Immature natural killer cell (primary cell): ENCODE measurements at regions not wholly inside any gene's neighbourhood (a gene's known extent, or its start where the extent isn't known, plus 50 kb on each side); places are given as distances from the start of the nearest gene placed in this dataset.
A peak's percentile ranks its signal among the peaks of the same experiment; 100 is the strongest.
"Not testable (repeated sequence)": the region's sequence is repeated elsewhere in the genome, so short reads cannot be mapped to it uniquely, and the experiment has no call there.

ENCODE experiments used
- DNase-seq, 3 donors: peaks; one replicate each; pipeline ENCODE4 v3.0.0; 2022; ENCODE audit warnings: mixed read lengths in 1 of 3
- H3K27ac Mint-ChIP-seq, 6 donors: one replicate each; pipeline ENCODE4 v1.8.0; 2020; ENCODE audit warnings: mixed read lengths in 6 of 6, mild to moderate bottlenecking in 5 of 6, inconsistent platforms in 4 of 6, moderate library complexity in 3 of 6
- H3K27me3 Mint-ChIP-seq, 3 donors: one replicate each; pipeline ENCODE4 v1.8.0; 2020 to 2021; ENCODE audit warnings: low read depth in 3 of 3, mild to moderate bottlenecking in 3 of 3, mixed read lengths in 3 of 3, moderate library complexity in 3 of 3, inconsistent platforms in 1 of 3
- H3K36me3 Mint-ChIP-seq, 3 donors: one replicate each; pipeline ENCODE4 v1.8.0; 2020; ENCODE audit warnings: mixed read lengths in 3 of 3, inconsistent platforms in 2 of 3, mild to moderate bottlenecking in 2 of 3
- H3K4me1 Mint-ChIP-seq, 2 donors: one replicate each; pipeline ENCODE4 v1.8.0; 2020; ENCODE audit warnings: inconsistent platforms in 2 of 2, mild to moderate bottlenecking in 2 of 2, mixed read lengths in 2 of 2, moderate library complexity in 1 of 2
- H3K4me3 Mint-ChIP-seq, 5 donors: one replicate each; pipeline ENCODE4 v1.8.0; 2020; ENCODE audit warnings: mild to moderate bottlenecking in 5 of 5, mixed read lengths in 5 of 5, inconsistent platforms in 3 of 5, moderate library complexity in 3 of 5
- H3K9me3 Mint-ChIP-seq, 6 donors: one replicate each; pipeline ENCODE4 v1.8.0; 2020; ENCODE audit warnings: mild to moderate bottlenecking in 6 of 6, mixed read lengths in 6 of 6, inconsistent platforms in 4 of 6, moderate library complexity in 3 of 6

GRCh38 chr11:11202885-11203284 is 150.2 kb downstream of the CSNK2A3 start:
- H3K27me3 Mint-ChIP-seq: peaks cover 3 to 6% (median 5%) of the 10 kb centered on the region in 3 donors
- no peak overlapping the region for H3K4me3 Mint-ChIP-seq
- DNase-seq: no peak
- H3K36me3 Mint-ChIP-seq: no peaks in the 10 kb centered on the region
- no peak overlapping the region for H3K27ac Mint-ChIP-seq
- no peaks in the 10 kb centered on the region for H3K4me1 Mint-ChIP-seq
- H3K9me3 Mint-ChIP-seq: peaks cover 0 to 5% (median 1%) of the 10 kb centered on the region in 6 donors

- not testable (repeated sequence) for H3K36me3 Mint-ChIP-seq, H3K27me3 Mint-ChIP-seq, H3K27ac Mint-ChIP-seq
These were observed 151.7 kb downstream of the CSNK2A3 start for GRCh38 chr11:11201302-11201701.

GRCh38 chr11:11192541-11192940 is 160.5 kb downstream of the CSNK2A3 start:
- H3K27ac Mint-ChIP-seq: no peak overlapping the region
- no peak overlapping the region for H3K4me3 Mint-ChIP-seq

More at GRCh38 chr11:11201302-11201701, 151.7 kb downstream of the CSNK2A3 start:
- not testable (repeated sequence) for DNase-seq, H3K4me3 Mint-ChIP-seq, H3K9me3 Mint-ChIP-seq, H3K4me1 Mint-ChIP-seq

GRCh38 chr11:11189506-11189905 is 163.5 kb downstream of the CSNK2A3 start:
- Mint-ChIP-seq H3K27ac (no peak overlapping the region), H3K36me3 (peaks cover 0 to 7% (median 0%) of the 10 kb centered on the region in 3 donors), H3K4me1 (no peaks in the 10 kb centered on the region), H3K27me3 (peaks cover 4 to 16% (median 5%) of the 10 kb centered on the region in 3 donors), H3K4me3 (no peak overlapping the region), H3K9me3 (peaks cover 6 to 23% (median 12%) of the 10 kb centered on the region in 6 donors)
- no peak for DNase-seq

More at GRCh38 chr11:11192541-11192940, 160.5 kb downstream of the CSNK2A3 start:
- Mint-ChIP-seq H3K27me3 (peaks cover 2 to 16% (median 9%) of the 10 kb centered on the region in 3 donors), H3K4me1 (no peaks in the 10 kb centered on the region), H3K9me3 (peaks cover 6 to 23% (median 13%) of the 10 kb centered on the region in 6 donors), H3K36me3 (peaks cover 0 to 7% (median 0%) of the 10 kb centered on the region in 3 donors)
- no peak for DNase-seq

- peaks cover 4 to 13% (median 7%) of the 10 kb centered on the region in 3 donors for H3K27me3 Mint-ChIP-seq
- H3K4me3 Mint-ChIP-seq: no peak overlapping the region
These were observed 166.8 kb downstream of the CSNK2A3 start for GRCh38 chr11:11186249-11186648.

GRCh38 chr11:11182261-11182660 is 170.8 kb downstream of the CSNK2A3 start:
- Mint-ChIP-seq H3K9me3 (no peaks in the 10 kb centered on the region), H3K4me1 (no peaks in the 10 kb centered on the region), H3K27ac (no peak overlapping the region), H3K36me3 (no peaks in the 10 kb centered on the region), H3K27me3 (peaks cover 4 to 6% (median 4%) of the 10 kb centered on the region in 3 donors), H3K4me3 (no peak overlapping the region)
- DNase-seq: no peak

More at GRCh38 chr11:11186249-11186648, 166.8 kb downstream of the CSNK2A3 start:
- no peak for DNase-seq
- no peak overlapping the region for H3K27ac Mint-ChIP-seq
- no peaks in the 10 kb centered on the region for H3K36me3 Mint-ChIP-seq
- H3K4me1 Mint-ChIP-seq: no peaks in the 10 kb centered on the region
- peaks cover under 1 to 14% (median 6%) of the 10 kb centered on the region in 6 donors for H3K9me3 Mint-ChIP-seq

GRCh38 chr11:11178671-11179638 is 174.1 kb downstream of the CSNK2A3 start:
- Mint-ChIP-seq H3K4me1 (no peaks in the 10 kb centered on the region), H3K27ac (no peak overlapping the region), H3K36me3 (no peaks in the 10 kb centered on the region), H3K9me3 (no peaks in the 10 kb centered on the region), H3K27me3 (peaks cover 0 to 9% (median 6%) of the 10 kb centered on the region in 3 donors), H3K4me3 (no peak overlapping the region)
- no peak for DNase-seq

- Mint-ChIP-seq H3K27me3 (peaks cover 0 to 9% (median 5%) of the 10 kb centered on the region in 3 donors), H3K36me3 (no peaks in the 10 kb centered on the region), H3K4me1 (peaks cover 1 to 7% of the 10 kb centered on the region in 2 donors), H3K27ac (no peak overlapping the region), H3K9me3 (no peaks in the 10 kb centered on the region), H3K4me3 (no peak overlapping the region)
- no peak for DNase-seq
These were observed 175.8 kb downstream of the CSNK2A3 start for GRCh38 chr11:11177156-11177808.

- no peaks in the 10 kb centered on the region for H3K36me3 Mint-ChIP-seq
- no peaks in the 10 kb centered on the region for H3K9me3 Mint-ChIP-seq
- peaks cover 14 to 22% of the 10 kb centered on the region in 2 donors for H3K4me1 Mint-ChIP-seq
- H3K27ac Mint-ChIP-seq: no peak overlapping the region
- no peak for DNase-seq
- H3K27me3 Mint-ChIP-seq: peaks cover 8 to 15% (median 9%) of the 10 kb centered on the region in 3 donors
- H3K4me3 Mint-ChIP-seq: no peak overlapping the region
These were observed 179.6 kb downstream of the CSNK2A3 start for GRCh38 chr11:11173316-11174025.

GRCh38 chr11:11171854-11172253 is 181.2 kb downstream of the CSNK2A3 start:
- peak overlapping the region in 1 of 5 donors; percentile 12 for H3K4me3 Mint-ChIP-seq
- no peaks in the 10 kb centered on the region for H3K36me3 Mint-ChIP-seq
- peak; percentile 54 to 75 (median 66) for DNase-seq
- H3K9me3 Mint-ChIP-seq: no peaks in the 10 kb centered on the region
- peaks cover 14 to 22% of the 10 kb centered on the region in 2 donors for H3K4me1 Mint-ChIP-seq
- peaks cover 8 to 13% (median 10%) of the 10 kb centered on the region in 3 donors for H3K27me3 Mint-ChIP-seq
- H3K27ac Mint-ChIP-seq: peak overlapping the region in 3 of 6 donors; percentile 29 to 50 (median 31)

- H3K27ac Mint-ChIP-seq: no peak overlapping the region
- no peaks in the 10 kb centered on the region for H3K9me3 Mint-ChIP-seq
- DNase-seq: no peak
- no peak overlapping the region for H3K4me3 Mint-ChIP-seq
- H3K4me1 Mint-ChIP-seq: peaks cover 14 to 22% of the 10 kb centered on the region in 2 donors
- no peaks in the 10 kb centered on the region for H3K36me3 Mint-ChIP-seq
- H3K27me3 Mint-ChIP-seq: peaks cover 8 to 13% (median 10%) of the 10 kb centered on the region in 3 donors
These were observed 181.8 kb downstream of the CSNK2A3 start for GRCh38 chr11:11171285-11171684.

GRCh38 chr11:11170352-11171084 is 182.5 kb downstream of the CSNK2A3 start:
- H3K9me3 Mint-ChIP-seq: no peaks in the 10 kb centered on the region
- H3K27ac Mint-ChIP-seq: no peak overlapping the region
- no peak for DNase-seq
- H3K4me1 Mint-ChIP-seq: peaks cover 14 to 22% of the 10 kb centered on the region in 2 donors
- H3K4me3 Mint-ChIP-seq: no peak overlapping the region
- H3K27me3 Mint-ChIP-seq: peaks cover 6 to 13% (median 10%) of the 10 kb centered on the region in 3 donors
- H3K36me3 Mint-ChIP-seq: no peaks in the 10 kb centered on the region
